ENCODE measurements at regions not wholly inside any gene's neighbourhood (a gene's known extent, or its start where the extent isn't known, plus 50 kb on each side); places are given as distances from the start of the nearest gene placed in this dataset.

DNA sequence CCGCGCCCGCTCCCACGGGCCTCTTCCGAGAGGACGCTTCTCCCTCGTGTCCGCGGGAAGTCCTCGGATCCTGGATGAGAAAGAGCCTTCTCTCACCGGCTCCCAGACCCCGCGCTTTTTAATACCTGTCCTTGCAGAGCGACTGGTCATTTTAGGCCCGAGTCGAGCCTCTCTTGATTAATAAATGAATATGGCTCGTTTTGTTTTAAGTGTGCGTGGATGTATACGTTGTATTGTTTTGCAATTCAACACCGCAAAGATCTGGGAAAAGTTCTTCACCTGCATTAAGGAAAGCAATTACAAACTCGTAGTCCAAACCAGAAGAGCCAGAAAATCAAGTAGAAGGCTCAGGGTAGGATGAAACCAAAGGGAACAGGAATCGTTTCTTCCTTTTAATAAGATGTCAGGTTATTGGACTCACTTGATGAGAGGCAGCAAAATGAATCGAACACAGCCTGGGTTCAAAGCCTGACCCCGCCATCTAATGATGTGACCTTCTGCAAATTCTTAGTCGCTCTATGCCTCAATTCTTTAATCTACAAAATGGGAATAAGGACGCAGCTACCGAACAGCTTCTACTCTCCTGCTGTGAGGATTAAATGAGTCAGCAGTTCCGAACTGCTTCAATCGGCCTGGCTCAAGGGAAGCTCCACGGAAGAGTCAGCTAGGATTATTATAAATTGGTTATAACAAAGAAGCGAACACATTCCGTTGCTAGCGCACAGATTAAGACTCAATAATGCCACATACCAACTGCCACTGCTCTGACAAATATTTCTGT lies 277.8 kb upstream of the NEBL start:
- H3K9me3 ChIP-seq (ENCODE audit: control insufficient read depth, insufficient read depth, low read length) = no peaks in the 10 kb centered on the region; the same call in 1 of the 2 replicates
- no peak overlapping the region for H3K27ac ChIP-seq (ENCODE audit: low read depth, low read length)
- no peak for DNase-seq (ENCODE audit: low read depth, low spot score)
- H3K27me3 ChIP-seq (ENCODE audit: control insufficient read depth, insufficient read depth, low read length) = peaks cover 29% of the 10 kb centered on the region
- ChIA-PET CTCF (interaction anchor here (1.0 kb wide), 1 partner anchor 101 kb away, joined by 3 read pairs; no protein-coding TSS in a partner anchor), POLR2A (no interaction called here)
- no peak overlapping the region; the same call in 1 of the 2 replicates for H3K4me3 ChIP-seq (ENCODE audit: low read depth, low read length)
- TF ChIP-seq, protein P1, sequence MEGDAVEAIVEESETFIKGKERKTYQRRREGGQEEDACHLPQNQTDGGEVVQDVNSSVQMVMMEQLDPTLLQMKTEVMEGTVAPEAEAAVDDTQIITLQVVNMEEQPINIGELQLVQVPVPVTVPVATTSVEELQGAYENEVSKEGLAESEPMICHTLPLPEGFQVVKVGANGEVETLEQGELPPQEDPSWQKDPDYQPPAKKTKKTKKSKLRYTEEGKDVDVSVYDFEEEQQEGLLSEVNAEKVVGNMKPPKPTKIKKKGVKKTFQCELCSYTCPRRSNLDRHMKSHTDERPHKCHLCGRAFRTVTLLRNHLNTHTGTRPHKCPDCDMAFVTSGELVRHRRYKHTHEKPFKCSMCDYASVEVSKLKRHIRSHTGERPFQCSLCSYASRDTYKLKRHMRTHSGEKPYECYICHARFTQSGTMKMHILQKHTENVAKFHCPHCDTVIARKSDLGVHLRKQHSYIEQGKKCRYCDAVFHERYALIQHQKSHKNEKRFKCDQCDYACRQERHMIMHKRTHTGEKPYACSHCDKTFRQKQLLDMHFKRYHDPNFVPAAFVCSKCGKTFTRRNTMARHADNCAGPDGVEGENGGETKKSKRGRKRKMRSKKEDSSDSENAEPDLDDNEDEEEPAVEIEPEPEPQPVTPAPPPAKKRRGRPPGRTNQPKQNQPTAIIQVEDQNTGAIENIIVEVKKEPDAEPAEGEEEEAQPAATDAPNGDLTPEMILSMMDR (IDR thresholded peaks at IDR 0.05; ENCODE audit: low read depth, low read length) = no peak

DNA sequence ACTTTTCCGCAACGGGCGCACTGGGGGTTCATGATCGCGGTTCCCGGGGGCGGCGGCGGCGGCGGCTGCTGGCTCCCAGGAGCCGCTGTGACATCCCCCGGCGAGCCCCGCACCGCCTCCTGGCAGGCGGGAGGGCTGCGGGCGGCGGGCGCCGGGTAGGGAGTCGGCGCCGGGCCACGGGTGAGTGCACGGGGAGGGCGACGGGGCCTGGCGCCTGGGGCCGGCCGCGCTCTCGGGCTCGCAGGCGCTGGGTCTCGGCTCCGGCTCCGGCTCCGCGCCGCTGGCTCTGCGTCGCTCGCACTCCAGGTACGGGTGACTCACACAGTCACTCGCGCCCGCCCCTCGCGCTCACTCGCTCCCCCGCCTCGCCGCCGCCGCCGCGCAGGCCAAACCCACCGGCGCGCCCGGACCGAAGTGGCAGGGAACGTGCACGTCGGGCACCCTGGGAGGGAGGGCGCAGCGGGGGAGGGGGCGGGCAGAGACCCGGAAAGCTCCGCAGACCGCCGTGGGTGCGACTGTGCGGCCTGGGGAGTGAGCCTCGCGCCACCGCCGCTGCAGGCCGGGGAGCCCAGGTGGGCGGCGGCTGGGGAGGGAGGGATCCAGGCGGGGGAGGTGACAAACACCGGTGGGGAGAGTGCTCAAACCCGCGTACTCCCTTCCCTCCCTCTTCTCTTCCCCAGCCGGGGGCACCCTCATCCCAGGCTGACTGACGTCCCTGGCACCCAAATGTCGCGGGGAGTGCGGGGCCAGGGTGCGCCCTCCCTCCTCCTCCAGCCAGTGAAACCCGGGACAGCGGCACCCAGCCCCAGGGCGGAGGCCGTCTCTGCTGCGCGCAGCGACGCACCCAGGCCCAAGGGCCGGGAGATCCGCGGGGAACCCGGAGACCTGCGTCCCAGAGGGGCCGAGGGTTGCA lies 276.9 kb upstream of the NEBL start:
- no peak overlapping the region for H3K27ac ChIP-seq (ENCODE audit: low read depth, low read length)
- POLR2A ChIA-PET = no interaction called here
- H3K9me3 ChIP-seq (ENCODE audit: control insufficient read depth, insufficient read depth, low read length) = no peaks in the 10 kb centered on the region; the same call in 1 of the 2 replicates
- TF ChIP-seq, protein P1 (IDR thresholded peaks at IDR 0.05; ENCODE audit: low read depth, low read length) = no peak
- CTCF ChIA-PET = no interaction called here
- DNase-seq (ENCODE audit: low read depth, low spot score) = no peak
- peaks cover 29% of the 10 kb centered on the region for H3K27me3 ChIP-seq (ENCODE audit: control insufficient read depth, insufficient read depth, low read length)
- H3K4me3 ChIP-seq (ENCODE audit: low read depth, low read length) = peak overlapping the region; percentile 27; the same call in 1 of the 2 replicates

DNA sequence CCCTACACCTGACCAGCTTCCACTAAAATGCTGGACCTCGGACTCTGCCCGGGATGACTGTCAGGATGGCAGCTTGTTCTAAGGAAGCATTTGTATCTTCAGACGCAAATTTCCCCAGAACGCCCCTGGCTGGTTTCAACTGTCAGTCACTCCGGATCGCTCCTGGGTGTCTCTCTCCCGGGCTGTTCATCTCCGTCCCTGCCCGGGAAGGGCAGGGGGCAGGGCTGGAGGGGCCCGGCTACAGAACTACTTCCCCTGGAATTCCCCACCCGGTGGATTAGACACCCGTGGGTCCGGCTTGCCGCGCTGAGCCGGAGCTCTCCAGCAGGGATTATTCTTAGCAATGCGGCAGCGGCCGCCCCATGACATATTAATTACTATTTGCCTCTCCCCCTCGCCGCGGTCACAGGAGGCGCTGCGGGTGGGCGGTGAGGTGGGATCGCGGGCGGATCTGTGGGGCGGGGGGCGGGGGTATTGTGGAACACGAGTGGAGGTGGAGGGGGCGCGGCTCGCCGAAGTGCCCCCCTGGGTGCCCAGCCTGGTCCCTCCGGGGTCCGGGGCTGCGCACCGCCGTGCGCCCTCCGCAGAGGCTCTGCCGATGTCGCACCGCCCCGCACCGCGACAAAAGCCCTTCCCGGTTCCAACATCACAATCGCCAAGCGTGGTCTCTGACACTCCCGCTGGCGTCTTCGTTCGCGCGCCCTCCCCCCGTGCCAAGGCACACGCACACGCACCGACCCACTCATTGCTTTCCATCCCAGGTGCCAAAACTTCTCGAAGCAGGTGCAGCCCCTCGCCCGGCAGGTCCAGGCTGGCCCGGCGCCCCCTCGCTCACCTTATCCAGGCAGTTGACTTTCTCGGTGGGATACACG lies 276.1 kb upstream of the NEBL start:
- TF ChIP-seq, protein P1 (IDR thresholded peaks at IDR 0.05; ENCODE audit: low read depth, low read length) = no peak
- Histone ChIP-seq H3K4me3 (ENCODE audit: low read depth, low read length) (peak overlapping the region; percentile 4; the same call in 1 of the 2 replicates), H3K9me3 (ENCODE audit: control insufficient read depth, insufficient read depth, low read length) (no peaks in the 10 kb centered on the region; the same call in 1 of the 2 replicates), H3K27ac (ENCODE audit: low read depth, low read length) (no peak overlapping the region), H3K27me3 (ENCODE audit: control insufficient read depth, insufficient read depth, low read length) (peaks cover 29% of the 10 kb centered on the region)
- POLR2A ChIA-PET = no interaction called here
- no peak for DNase-seq (ENCODE audit: low read depth, low spot score)
- CTCF ChIA-PET = interaction anchor here (0.6 kb wide), 1 partner anchor 376 kb away, joined by 4 read pairs; no protein-coding TSS in a partner anchor

DNA sequence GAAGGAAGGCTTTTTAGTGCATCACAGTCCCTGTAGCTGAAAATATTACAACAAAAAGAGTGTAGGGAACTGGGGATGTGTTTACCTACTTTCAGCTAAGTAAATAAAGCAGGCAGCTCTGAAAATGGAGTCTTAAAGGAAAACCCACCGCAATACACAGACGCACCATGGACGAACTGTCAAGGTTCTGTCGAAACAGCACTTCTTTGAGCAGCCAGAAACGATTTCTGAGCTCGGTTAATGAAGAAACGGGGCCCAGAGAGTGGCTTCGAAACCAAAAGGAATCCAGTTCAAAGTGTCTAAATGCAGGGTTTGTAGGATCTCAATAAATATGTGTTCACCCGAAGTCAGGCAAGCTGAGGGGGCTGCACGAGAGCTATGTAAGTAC lies 275.4 kb upstream of the NEBL start:
- DNase-seq (ENCODE audit: low read depth, low spot score) = no peak
- Histone ChIP-seq H3K27me3 (ENCODE audit: control insufficient read depth, insufficient read depth, low read length) (peaks cover 29% of the 10 kb centered on the region), H3K9me3 (ENCODE audit: control insufficient read depth, insufficient read depth, low read length) (no peaks in the 10 kb centered on the region; the same call in 1 of the 2 replicates), H3K27ac (ENCODE audit: low read depth, low read length) (no peak overlapping the region), H3K4me3 (ENCODE audit: low read depth, low read length) (no peak overlapping the region)
- TF ChIP-seq, protein P1 (IDR thresholded peaks at IDR 0.05; ENCODE audit: low read depth, low read length) = no peak
- ChIA-PET CTCF (interaction anchor here (0.6 kb wide), 1 partner anchor 376 kb away, joined by 4 read pairs; no protein-coding TSS in a partner anchor), POLR2A (no interaction called here)

All from AG04450 (cell line).